ENCODE measurements at regions not wholly inside any gene's neighbourhood (a gene's known extent, or its start where the extent isn't known, plus 50 kb on each side); places are given as distances from the start of the nearest gene placed in this dataset.

DNA sequence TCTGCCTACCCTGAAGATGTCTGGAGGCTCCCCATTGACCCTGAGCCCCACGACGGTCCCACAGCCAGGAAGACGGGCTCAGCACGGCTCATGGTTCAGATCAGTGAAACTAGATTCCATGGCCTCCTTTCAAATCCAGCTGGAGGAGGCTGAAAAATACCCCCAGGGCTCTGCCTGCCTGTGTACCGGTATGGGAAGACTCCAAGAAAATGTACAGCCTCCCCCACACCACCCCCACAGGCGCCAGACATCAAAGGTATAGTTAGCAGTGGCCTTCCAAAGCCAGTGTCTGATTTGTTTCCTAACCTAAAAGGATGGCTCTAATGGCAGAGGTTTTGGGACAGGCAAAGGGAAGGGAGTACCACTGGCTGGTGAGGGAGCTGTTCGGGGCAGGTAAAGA lies 86.2 kb upstream of the SNAP25 start:
- Mint-ChIP-seq H3K4me3 (no peak overlapping the region), H3K27me3 (peaks cover 8% of the 10 kb centered on the region), H3K27ac (no peak overlapping the region), H3K36me3 (ENCODE audit: low read depth) (no peaks in the 10 kb centered on the region), H3K4me1 (no peaks in the 10 kb centered on the region), H3K9me3 (ENCODE audit: low read depth) (no peaks in the 10 kb centered on the region)
- intact Hi-C loops (cut with DNase I, micrococcal nuclease): no loop called here
- POLR2A ChIA-PET: no interaction called here
- ATAC-seq (no peak), DNase-seq (no peak)
- CTCF ChIA-PET: no interaction called here

DNA sequence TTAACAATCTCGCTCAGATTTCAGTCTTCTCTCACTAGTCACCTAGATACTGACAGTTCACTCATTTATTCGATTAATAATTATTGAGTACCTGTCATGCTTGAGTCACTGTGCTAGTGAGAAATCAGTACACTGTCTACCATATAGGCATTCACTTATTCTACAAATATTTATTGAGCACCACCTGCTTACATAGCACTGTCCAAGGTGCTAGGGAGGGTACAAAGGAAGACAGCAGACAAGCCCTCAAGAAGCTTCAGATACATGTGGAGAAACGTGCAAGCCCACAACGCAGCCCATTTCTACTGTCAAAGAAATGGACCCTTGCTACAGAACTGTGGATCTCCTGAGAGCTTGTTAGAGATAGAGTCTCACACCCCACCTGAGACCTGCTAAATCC lies 85.1 kb upstream of the SNAP25 start:
- no peak for DNase-seq
- intact Hi-C loops (cut with DNase I, micrococcal nuclease): no loop called here
- Mint-ChIP-seq H3K4me3 (no peak overlapping the region), H3K27ac (no peak overlapping the region), H3K36me3 (ENCODE audit: low read depth) (no peaks in the 10 kb centered on the region), H3K27me3 (peaks cover 10% of the 10 kb centered on the region), H3K9me3 (ENCODE audit: low read depth) (no peaks in the 10 kb centered on the region), H3K4me1 (no peaks in the 10 kb centered on the region)
- ChIA-PET POLR2A (no interaction called here), CTCF (no interaction called here)
- no peak for ATAC-seq

DNA sequence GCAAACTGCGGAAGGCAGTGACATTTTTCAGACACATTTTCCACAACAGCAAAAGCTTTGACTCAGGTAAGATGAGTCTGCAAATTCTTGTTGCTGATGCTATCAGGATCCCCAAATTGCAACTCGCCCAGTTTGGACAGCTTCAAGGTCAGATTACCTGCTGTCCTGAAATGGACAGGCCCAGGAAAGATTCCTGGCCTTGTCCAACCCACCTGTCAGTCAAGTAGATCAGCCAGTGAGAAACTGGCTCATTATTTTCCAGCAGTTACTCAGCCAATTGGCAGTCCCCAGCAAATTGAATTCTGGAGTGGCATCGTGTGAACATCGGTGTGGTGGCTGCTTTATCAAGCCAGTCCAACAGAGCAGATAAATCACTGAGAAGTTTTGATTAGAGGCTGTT lies 84.5 kb upstream of the SNAP25 start:
- Mint-ChIP-seq H3K9me3 (ENCODE audit: low read depth) (no peaks in the 10 kb centered on the region), H3K4me1 (no peaks in the 10 kb centered on the region), H3K36me3 (ENCODE audit: low read depth) (no peaks in the 10 kb centered on the region), H3K27me3 (peaks cover 10% of the 10 kb centered on the region), H3K4me3 (no peak overlapping the region), H3K27ac (no peak overlapping the region)
- ChIA-PET CTCF (no interaction called here), POLR2A (no interaction called here)
- intact Hi-C loops (cut with DNase I, micrococcal nuclease): no loop called here
- DNase-seq: no peak
- ATAC-seq: no peak

DNA sequence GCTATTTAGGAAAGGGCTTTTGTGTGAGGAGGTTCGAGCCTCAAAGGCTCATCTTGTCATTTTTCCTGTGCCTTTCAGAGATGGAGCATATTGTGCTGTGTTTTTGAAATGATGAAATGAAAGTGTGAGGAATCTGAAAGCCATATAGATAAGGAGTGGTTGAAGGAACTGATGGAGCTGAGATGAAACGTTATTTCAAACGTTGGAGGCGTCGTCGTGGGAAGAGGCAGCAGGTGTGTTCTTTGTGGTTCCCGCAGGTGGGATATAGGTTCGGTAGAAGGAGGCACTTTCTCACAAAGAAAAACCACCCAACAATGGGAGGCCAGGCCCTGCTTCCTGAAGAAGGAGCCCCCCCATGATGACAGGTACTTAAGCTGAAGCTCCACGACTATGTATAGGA lies 83.2 kb upstream of the SNAP25 start:
- no peak for ATAC-seq
- no peaks in the 10 kb centered on the region for H3K9me3 Mint-ChIP-seq (ENCODE audit: low read depth)
- CTCF ChIA-PET: no interaction called here
- H3K36me3 Mint-ChIP-seq (ENCODE audit: low read depth): no peaks in the 10 kb centered on the region
- no peaks in the 10 kb centered on the region for H3K4me1 Mint-ChIP-seq
- H3K27me3 Mint-ChIP-seq: peaks cover 7% of the 10 kb centered on the region
- H3K4me3 Mint-ChIP-seq: no peak overlapping the region
- H3K27ac Mint-ChIP-seq: no peak overlapping the region
- POLR2A ChIA-PET: no interaction called here
- intact Hi-C loops (cut with DNase I, micrococcal nuclease): no loop called here
- DNase-seq: no peak

DNA sequence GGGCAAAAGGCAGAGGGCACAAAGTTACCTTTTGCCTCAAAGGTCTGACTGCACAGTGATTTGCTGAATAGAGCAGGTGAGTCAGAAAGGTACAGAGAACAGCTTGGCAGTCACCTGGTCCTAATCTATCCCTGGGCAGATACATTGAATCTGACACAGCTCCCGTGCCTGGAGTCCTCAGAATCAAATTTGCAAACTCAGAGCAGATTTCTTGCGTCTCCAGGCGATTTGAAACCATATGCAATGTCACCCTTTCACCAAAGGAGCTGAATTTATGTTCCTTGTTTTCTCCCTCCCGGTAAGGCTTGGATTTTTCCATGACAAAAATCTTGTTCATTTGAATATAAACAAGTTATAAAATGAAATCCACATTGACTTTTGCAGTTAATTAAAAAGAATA lies 81.6 kb upstream of the SNAP25 start:
- Mint-ChIP-seq H3K27me3 (peaks cover 13% of the 10 kb centered on the region), H3K27ac (no peak overlapping the region), H3K9me3 (ENCODE audit: low read depth) (no peaks in the 10 kb centered on the region), H3K4me3 (no peak overlapping the region), H3K4me1 (no peaks in the 10 kb centered on the region), H3K36me3 (ENCODE audit: low read depth) (no peaks in the 10 kb centered on the region)
- ChIA-PET CTCF (no interaction called here), POLR2A (no interaction called here)
- no peak for ATAC-seq
- intact Hi-C loops (cut with DNase I, micrococcal nuclease): no loop called here
- DNase-seq: no peak

DNA sequence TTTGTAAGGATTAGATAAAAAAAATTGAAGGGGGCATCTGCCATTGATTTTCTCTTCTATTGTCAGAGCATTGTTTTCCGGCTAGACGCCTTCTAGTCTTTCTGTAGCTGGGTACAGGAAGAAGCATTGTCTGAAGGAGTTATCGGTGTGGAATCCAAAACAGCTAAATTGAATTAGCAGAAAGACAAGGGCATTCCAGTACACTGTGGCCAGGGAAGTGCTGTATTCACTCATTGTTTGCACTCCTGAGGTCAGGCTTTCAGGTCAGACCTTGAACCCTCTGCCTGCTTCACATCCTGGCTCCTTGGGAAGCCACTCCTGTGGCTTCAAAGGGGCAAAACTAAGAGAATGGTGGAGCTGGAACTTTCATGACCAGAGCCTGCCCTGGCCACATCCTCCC lies 81.1 kb upstream of the SNAP25 start:
- Mint-ChIP-seq H3K27ac (no peak overlapping the region), H3K4me3 (no peak overlapping the region), H3K36me3 (ENCODE audit: low read depth) (no peaks in the 10 kb centered on the region), H3K4me1 (no peaks in the 10 kb centered on the region), H3K27me3 (peaks cover 13% of the 10 kb centered on the region), H3K9me3 (ENCODE audit: low read depth) (no peaks in the 10 kb centered on the region)
- ChIA-PET CTCF (interaction anchor here (1.4 kb wide), 1 partner anchor 33 kb away, joined by 3 read pairs; no protein-coding TSS in a partner anchor), POLR2A (no interaction called here)
- intact Hi-C loops (cut with DNase I, micrococcal nuclease): no loop called here
- DNase-seq (no peak), ATAC-seq (no peak)

DNA sequence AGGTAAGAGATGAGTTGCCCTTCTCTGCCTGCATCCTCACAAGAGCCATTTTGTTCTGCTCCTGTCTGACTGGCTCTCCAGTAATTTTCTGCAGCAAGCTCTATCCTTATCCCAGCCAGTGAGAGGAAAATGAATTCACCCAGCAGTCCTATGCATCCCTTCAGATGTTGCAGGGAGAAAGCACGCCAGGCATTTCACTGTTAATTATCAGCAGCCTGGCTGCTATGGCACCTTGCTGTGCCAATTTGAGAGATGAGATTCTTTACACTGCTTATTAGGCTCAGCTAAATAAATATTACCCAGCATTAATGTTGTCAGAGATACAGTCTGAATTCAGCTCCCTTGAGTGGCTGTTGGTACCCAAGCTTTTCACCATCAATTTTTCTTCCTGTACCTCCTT lies 61.1 kb upstream of the SNAP25 start:
- peaks cover 11% of the 10 kb centered on the region for H3K9me3 Mint-ChIP-seq (ENCODE audit: low read depth)
- H3K36me3 Mint-ChIP-seq (ENCODE audit: low read depth): no peaks in the 10 kb centered on the region
- ATAC-seq (no peak), DNase-seq (no peak)
- H3K4me3 Mint-ChIP-seq: no peak overlapping the region
- H3K27ac Mint-ChIP-seq: no peak overlapping the region
- ChIA-PET CTCF (no interaction called here), POLR2A (no interaction called here)
- intact Hi-C loops (cut with DNase I, micrococcal nuclease): no loop called here
- H3K4me1 Mint-ChIP-seq: no peaks in the 10 kb centered on the region
- peaks cover 13% of the 10 kb centered on the region for H3K27me3 Mint-ChIP-seq

DNA sequence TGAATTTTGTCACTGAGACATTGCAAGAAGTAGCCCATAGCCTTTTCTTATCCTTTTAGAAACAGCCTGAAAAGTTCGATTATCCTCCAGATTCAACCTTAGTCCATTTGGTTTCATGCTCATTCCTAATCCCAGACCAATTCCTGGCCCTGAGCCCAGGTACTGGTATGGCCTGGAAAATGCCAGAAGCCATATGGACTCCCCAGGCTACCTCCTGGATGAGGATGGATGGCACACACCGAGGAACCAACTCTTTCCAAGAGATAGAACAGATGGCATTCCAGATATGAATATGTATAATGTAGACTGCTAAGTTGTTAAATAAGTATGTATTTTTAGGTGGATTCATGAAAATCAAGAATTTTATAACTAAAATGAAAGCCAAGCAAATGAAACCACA lies 51.6 kb upstream of the SNAP25 start:
- ChIA-PET POLR2A (no interaction called here), CTCF (no interaction called here)
- ATAC-seq (no peak), DNase-seq (no peak)
- H3K4me1 Mint-ChIP-seq: no peaks in the 10 kb centered on the region
- H3K9me3 Mint-ChIP-seq (ENCODE audit: low read depth): peaks cover 6% of the 10 kb centered on the region
- no peak overlapping the region for H3K4me3 Mint-ChIP-seq
- H3K27ac Mint-ChIP-seq: no peak overlapping the region
- H3K36me3 Mint-ChIP-seq (ENCODE audit: low read depth): no peaks in the 10 kb centered on the region
- peaks cover 11% of the 10 kb centered on the region for H3K27me3 Mint-ChIP-seq
- intact Hi-C loops (cut with DNase I, micrococcal nuclease): loop anchor here in 1 of 2 experiments (2.0 kb wide), 1 partner anchor 48 kb away; no protein-coding TSS in a partner anchor

DNA sequence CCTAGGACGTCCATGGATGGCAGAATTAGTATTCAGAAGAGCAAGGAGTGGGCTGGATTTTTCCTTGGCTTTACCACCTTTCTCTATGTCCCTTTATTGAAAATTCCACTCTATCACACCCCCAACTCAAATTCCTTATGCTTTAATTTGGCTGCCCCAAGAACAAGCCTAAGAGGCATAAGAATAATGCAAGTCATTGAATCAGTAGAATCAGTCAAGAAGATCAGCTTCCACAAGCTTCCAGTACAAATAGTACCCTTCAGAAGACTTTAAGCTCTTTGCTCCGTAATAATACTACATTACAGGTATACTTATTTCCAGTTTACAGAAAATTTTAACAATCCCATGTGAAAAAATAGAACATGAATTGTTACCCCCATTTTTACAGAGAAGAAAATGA lies 51.0 kb upstream of the SNAP25 start:
- peaks cover 6% of the 10 kb centered on the region for H3K9me3 Mint-ChIP-seq (ENCODE audit: low read depth)
- H3K27me3 Mint-ChIP-seq: peaks cover 13% of the 10 kb centered on the region
- CTCF ChIA-PET: interaction anchor here (1.2 kb wide), 1 partner anchor 26 kb away, joined by 3 read pairs; no protein-coding TSS in a partner anchor

More for the DNA sequence above, 51.0 kb upstream of the SNAP25 start:
- Mint-ChIP-seq H3K36me3 (ENCODE audit: low read depth) (no peaks in the 10 kb centered on the region), H3K4me1 (peaks cover 3% of the 10 kb centered on the region), H3K4me3 (no peak overlapping the region), H3K27ac (no peak overlapping the region)
- ATAC-seq: no peak
- intact Hi-C loops (cut with DNase I, micrococcal nuclease): loop anchor here in 1 of 2 experiments (2.0 kb wide), 1 partner anchor 49 kb away; no protein-coding TSS in a partner anchor
- no peak for DNase-seq
- POLR2A ChIA-PET: no interaction called here
